Uterus (tissue), 2 donors: ENCODE measurements at regions not wholly inside any gene's neighbourhood (a gene's known extent, or its start where the extent isn't known, plus 50 kb on each side); places are given as distances from the start of the nearest gene placed in this dataset.
"Not testable (repeated sequence)": the region's sequence is repeated elsewhere in the genome, so short reads cannot be mapped to it uniquely, and the experiment has no call there.

Experiments used
- CTCF ChIP-seq, 4 experiments: fragments of 200-600 bp in 2 of 4; fragments of 450-650 bp in 2 of 4; sonication (generic) in 2 of 4; IDR thresholded peaks; one replicate each; pipeline ENCODE4 v1.5.1; 2016 to 2019; ENCODE audit warnings: antibody characterized with exemption in 4 of 4, mild to moderate bottlenecking in 2 of 4, moderate library complexity in 1 of 4
- POLR2A ChIP-seq, 2 donors: fragments of 450-650 bp; IDR thresholded peaks; one replicate each; pipeline ENCODE4 v1.6.1; 2016; ENCODE audit warnings: antibody characterized with exemption in 2 of 2, mild to moderate bottlenecking in 1 of 2, moderate library complexity in 1 of 2

- not testable (repeated sequence) for TF ChIP-seq CTCF, POLR2A (IDR thresholded peaks at IDR 0.05)
These were observed 500.3 kb downstream of the ZNF33B start for GRCh38 chr10:42138023-42138422.
